ENCODE measurements at regions not wholly inside any gene's neighbourhood (a gene's known extent, or its start where the extent isn't known, plus 50 kb on each side); places are given as distances from the start of the nearest gene placed in this dataset.

DNA sequence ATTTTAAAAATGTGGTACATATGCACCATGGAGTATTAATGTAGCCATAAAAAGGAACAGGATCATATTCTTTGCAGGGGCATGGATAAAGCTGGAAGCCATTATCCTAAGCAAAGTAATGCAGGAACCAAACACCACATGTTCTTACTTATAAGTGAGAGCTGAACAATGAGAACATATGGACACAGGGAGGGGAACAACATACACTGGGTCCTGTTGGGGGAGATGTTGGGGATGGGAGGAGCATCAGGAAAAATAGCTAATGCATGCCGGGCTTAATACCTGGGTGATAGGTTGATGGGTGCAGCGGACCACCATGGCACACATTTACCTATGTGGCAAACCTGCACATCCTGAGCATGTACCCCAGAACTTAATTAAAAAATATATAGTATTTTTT, 352.5 kb upstream of the KAZN start:
- DNase-seq (ENCODE audit: low read depth), result no peak
- no peak for TF ChIP-seq CTCF (IDR thresholded peaks at IDR 0.05; ENCODE audit: insufficient read depth, low read depth, low read length, missing control alignments)
- no peak overlapping the region for H3K4me3 ChIP-seq (ENCODE audit: low read length)

GRCh38 chr1:14246471-14246870, 352.0 kb upstream of the KAZN start:
- DNase-seq (ENCODE audit: low read depth), result no peak
- TF ChIP-seq CTCF (IDR thresholded peaks at IDR 0.05; ENCODE audit: insufficient read depth, low read depth, low read length, missing control alignments), result no peak
- no peak overlapping the region for H3K4me3 ChIP-seq (ENCODE audit: low read length)

GRCh38 chr1:14247666-14248065, 350.8 kb upstream of the KAZN start:
- DNase-seq (ENCODE audit: low read depth), result no peak
- H3K4me3 ChIP-seq (ENCODE audit: low read length), result no peak overlapping the region
- no peak for TF ChIP-seq CTCF (IDR thresholded peaks at IDR 0.05; ENCODE audit: insufficient read depth, low read depth, low read length, missing control alignments)

- no peak for DNase-seq (ENCODE audit: low read depth)
- no peak for TF ChIP-seq CTCF (IDR thresholded peaks at IDR 0.05; ENCODE audit: insufficient read depth, low read depth, low read length, missing control alignments)
- no peak overlapping the region for H3K4me3 ChIP-seq (ENCODE audit: low read length)
These were observed 346.6 kb upstream of the KAZN start for GRCh38 chr1:14251871-14252270.

- H3K4me3 ChIP-seq (ENCODE audit: low read length), result no peak overlapping the region
- DNase-seq (ENCODE audit: low read depth), result no peak
- no peak for TF ChIP-seq CTCF (IDR thresholded peaks at IDR 0.05; ENCODE audit: insufficient read depth, low read depth, low read length, missing control alignments)
These were observed 344.8 kb upstream of the KAZN start for GRCh38 chr1:14253676-14254075.

- TF ChIP-seq CTCF (IDR thresholded peaks at IDR 0.05; ENCODE audit: insufficient read depth, low read depth, low read length, missing control alignments), result no peak
These were observed 344.2 kb upstream of the KAZN start for GRCh38 chr1:14254251-14254650.

GRCh38 chr1:14255233-14255632, 343.3 kb upstream of the KAZN start:
- DNase-seq (ENCODE audit: low read depth), result no peak
- no peak for TF ChIP-seq CTCF (IDR thresholded peaks at IDR 0.05; ENCODE audit: insufficient read depth, low read depth, low read length, missing control alignments)
- H3K4me3 ChIP-seq (ENCODE audit: low read length), result no peak overlapping the region

More at GRCh38 chr1:14254251-14254650, 344.2 kb upstream of the KAZN start:
- H3K4me3 ChIP-seq (ENCODE audit: low read length), result no peak overlapping the region
- DNase-seq (ENCODE audit: low read depth), result no peak

All from epithelial cell of esophagus (primary cell).